ENCODE measurements at regions not wholly inside any gene's neighbourhood (a gene's known extent, or its start where the extent isn't known, plus 50 kb on each side); places are given as distances from the start of the nearest gene placed in this dataset.

GRCh38 chr12:113755098-113755497, 211.0 kb downstream of the RBM19 start:
- TF ChIP-seq CTCF (IDR thresholded peaks at IDR 0.05; ENCODE audit: insufficient read depth, low read length) = no peak
- TF ChIP-seq REST (IDR thresholded peaks at IDR 0.05; ENCODE audit: insufficient replicate concordance, low read depth) = no peak
- no peak for TF ChIP-seq POLR2AphosphoS5 (IDR thresholded peaks at IDR 0.05; ENCODE audit: low read depth)
- no peak for TF ChIP-seq GABPA (IDR thresholded peaks at IDR 0.05; ENCODE audit: low read depth)
- TF ChIP-seq SPI1 (IDR thresholded peaks at IDR 0.05; ENCODE audit: borderline replicate concordance, low read depth) = no peak

Measured in HL-60 (cell line).